Transverse colon (tissue), 4 donors: ENCODE measurements at regions not wholly inside any gene's neighbourhood (a gene's known extent, or its start where the extent isn't known, plus 50 kb on each side); places are given as distances from the start of the nearest gene placed in this dataset.

Experiments
- DNase-seq: peaks from one replicate; pipeline ENCODE4 v3.0.0-alpha.2; 2019
- H3K27ac ChIP-seq, 4 donors: fragments of 200-600 bp; sonication (generic); 2 replicates each; pipeline ENCODE4 v1.5.1; 2016 to 2018; ENCODE audit warnings: inconsistent platforms in 4 of 4
- H3K27me3 ChIP-seq: fragments of 200-600 bp; sonication (generic); 2 replicates; pipeline ENCODE4 v1.5.1; 2017; ENCODE audit warnings: inconsistent platforms
- H3K36me3 ChIP-seq, 4 donors: fragments of 200-600 bp; sonication (generic); 2 replicates each; pipeline ENCODE4 v1.5.1; 2017 to 2019; ENCODE audit warnings: inconsistent platforms in 4 of 4
- H3K4me1 ChIP-seq, 4 donors: fragments of 200-600 bp; sonication (generic); 2 replicates each; pipeline ENCODE4 v1.5.1; 2017 to 2020; ENCODE audit warnings: inconsistent platforms in 4 of 4
- H3K4me3 ChIP-seq, 4 donors: fragments of 200-600 bp; sonication (generic); 1 replicate in 1 of 4; 2 replicates in 3 of 4; pipeline versions ENCODE4 v1.5.1 to v1.6.1; 2017 to 2019; ENCODE audit warnings: inconsistent platforms in 4 of 4
- H3K9me3 ChIP-seq, 2 donors: fragments of 200-600 bp; sonication (generic); 2 replicates each; pipeline ENCODE4 v1.5.1; 2017 to 2019; ENCODE audit warnings: inconsistent platforms in 2 of 2
- CTCF ChIP-seq, 5 experiments: fragments of 200-600 bp in 3 of 5; fragments of 450-650 bp in 2 of 5; sonication (generic) in 3 of 5; IDR thresholded peaks; 1 replicate in 2 of 5; 2 replicates in 3 of 5; pipeline ENCODE4 v1.5.1; 2016 to 2017; ENCODE audit warnings: antibody characterized with exemption in 5 of 5, inconsistent platforms in 3 of 5, mild to moderate bottlenecking in 2 of 5, moderate library complexity in 1 of 5
- EP300 ChIP-seq: sonication (generic); formaldehyde crosslinking; IDR thresholded peaks from one replicate; pipeline ENCODE4 v1.6.1; 2017; ENCODE audit warnings: antibody characterized with exemption, low read depth
- POLR2A ChIP-seq: fragments of 450-650 bp; IDR thresholded peaks from one replicate; pipeline ENCODE4 v1.6.1; 2016; ENCODE audit warnings: antibody characterized with exemption, mild to moderate bottlenecking, moderate library complexity
- POLR2AphosphoS5 ChIP-seq, 3 donors: sonication (generic); formaldehyde crosslinking; IDR thresholded peaks; one replicate each; pipeline ENCODE4 v1.6.1; 2016; ENCODE audit warnings: antibody characterized with exemption in 3 of 3
- WGBS, 2 donors: methylation state at CpG; one replicate each; pipeline ENCODE4 v1.1.5; 2018; ENCODE audit warnings: low coverage in 1 of 2; 5-methylcytosine and 5-hydroxymethylcytosine counted together
- in situ Hi-C, 4 donors: fragments of 200-750 bp; cut with MboI; loops; one replicate each; pipeline versions ENCODE4 v1.15.0 to v1.15.1; 2017; ENCODE audit warnings: low sequenced_read_pairs in 3 of 4, low pct_ligation_motif_present in 1 of 4, low pct_unique_long_range_greater_than_20kb in 1 of 4
- intact Hi-C: fragments of 100-400 bp; cut with DNase I; formaldehyde crosslinking; loops from one replicate; pipeline ENCODE4 v1.15.1; 2023; ENCODE audit warnings: low total_unique reads

GRCh38 chr9:84447305-84447704, 106.7 kb upstream of the SLC28A3 start:
- 62% methylated on average over 2 of the region's 2 CpGs; no CpG with 5 or more reads in 1 of the 2 donors for WGBS, 2 donors
- Histone ChIP-seq H3K4me1 (no peaks in the 10 kb centered on the region), H3K36me3 (no peaks in the 10 kb centered on the region), H3K9me3 (no peaks in the 10 kb centered on the region), H3K27me3 (no peaks in the 10 kb centered on the region), H3K27ac (no peak overlapping the region), H3K4me3 (no peak overlapping the region)
- TF ChIP-seq POLR2A (no peak), CTCF (IDR thresholded peaks at IDR 0.05) (no peak), EP300 (no peak), POLR2AphosphoS5 (IDR thresholded peaks at IDR 0.05) (no peak)
- in situ Hi-C loops (no loop called here), intact Hi-C loops (no loop called here)
- no peak for DNase-seq

DNA sequence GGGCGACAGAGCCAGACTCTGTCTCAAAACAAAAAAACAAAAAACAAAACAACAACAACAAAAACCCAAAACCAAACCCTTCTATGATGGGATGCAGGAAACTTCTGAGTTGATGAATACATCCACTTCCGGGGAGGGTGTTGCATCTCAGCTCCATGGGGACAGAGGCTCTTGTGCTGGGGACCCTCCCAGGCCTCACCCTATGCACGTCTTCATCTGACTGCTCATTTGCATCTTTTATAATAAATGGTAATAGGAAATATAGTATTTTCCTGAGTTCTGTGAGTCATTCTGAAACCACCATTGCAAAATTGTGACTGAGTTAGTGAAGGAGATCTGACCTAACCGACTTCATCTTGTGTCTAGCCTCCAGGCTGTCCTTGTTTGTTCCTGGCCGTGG, 109.5 kb upstream of the SLC28A3 start:
- H3K36me3 ChIP-seq = no peaks in the 10 kb centered on the region
- no peak overlapping the region for H3K27ac ChIP-seq
- 60 to 66% methylated on average over 1 to 5 of the region's 5 CpGs for WGBS, 2 donors
- no peaks in the 10 kb centered on the region for H3K9me3 ChIP-seq
- TF ChIP-seq POLR2AphosphoS5 (IDR thresholded peaks at IDR 0.05) = no peak
- no peak for TF ChIP-seq CTCF (IDR thresholded peaks at IDR 0.05)
- DNase-seq = no peak
- in situ Hi-C loops = no loop called here
- no peaks in the 10 kb centered on the region for H3K27me3 ChIP-seq
- no peaks in the 10 kb centered on the region for H3K4me1 ChIP-seq
- H3K4me3 ChIP-seq = no peak overlapping the region
- intact Hi-C loops = no loop called here

DNA sequence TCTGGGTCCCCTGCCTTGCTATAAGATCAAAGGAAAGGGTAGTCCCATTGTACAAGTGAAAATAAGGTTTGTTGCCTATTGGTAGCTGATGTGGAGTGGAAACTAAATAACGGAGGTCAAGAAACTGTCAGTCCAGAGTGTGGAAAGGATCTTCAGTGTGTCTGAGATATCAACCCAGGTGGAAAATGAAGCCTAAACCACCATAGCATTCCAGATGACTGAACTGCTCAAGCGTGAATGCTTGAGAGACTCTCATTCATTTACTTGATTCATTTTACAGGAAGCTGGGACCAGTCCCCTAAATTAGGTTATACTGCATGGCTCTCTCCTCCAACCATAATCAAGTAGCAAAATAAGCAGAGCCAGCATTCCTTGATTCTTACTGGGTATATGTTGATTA, 116.0 kb upstream of the SLC28A3 start:
- Histone ChIP-seq H3K4me3 (no peak overlapping the region), H3K27me3 (no peaks in the 10 kb centered on the region), H3K4me1 (no peaks in the 10 kb centered on the region), H3K27ac (no peak overlapping the region), H3K9me3 (no peaks in the 10 kb centered on the region), H3K36me3 (no peaks in the 10 kb centered on the region)
- no peak for DNase-seq
- WGBS, 2 donors = 82 to 100% methylated on average over 1 to 2 of the region's 2 CpGs
- intact Hi-C loops (no loop called here), in situ Hi-C loops (no loop called here)
- TF ChIP-seq EP300 = no peak
- TF ChIP-seq POLR2AphosphoS5 (IDR thresholded peaks at IDR 0.05) = no peak
- TF ChIP-seq POLR2A = no peak

DNA sequence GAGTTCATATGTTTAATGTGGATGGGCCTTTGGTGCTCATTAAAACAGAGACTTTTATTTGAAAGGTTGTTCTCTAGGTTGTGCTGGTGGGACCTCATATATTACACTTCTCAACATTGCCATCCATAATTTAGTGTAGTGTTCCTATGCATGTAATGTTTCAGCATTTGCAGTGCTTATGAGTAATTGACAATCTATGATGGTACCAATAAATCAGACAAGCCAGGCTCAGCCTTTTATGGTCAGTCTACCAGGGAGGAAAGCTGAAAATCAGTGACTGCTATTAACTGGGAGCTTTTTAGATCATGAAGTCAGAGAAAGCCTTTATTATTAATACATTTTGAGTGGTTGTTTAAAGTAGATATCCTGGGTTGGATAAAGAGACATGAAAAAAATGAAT, 120.1 kb upstream of the SLC28A3 start:
- TF ChIP-seq POLR2A (no peak), POLR2AphosphoS5 (IDR thresholded peaks at IDR 0.05) (no peak), CTCF (IDR thresholded peaks at IDR 0.05) (no peak), EP300 (no peak)
- Histone ChIP-seq H3K4me1 (no peaks in the 10 kb centered on the region), H3K36me3 (no peaks in the 10 kb centered on the region), H3K27me3 (no peaks in the 10 kb centered on the region), H3K4me3 (no peak overlapping the region), H3K27ac (no peak overlapping the region), H3K9me3 (no peaks in the 10 kb centered on the region)
- intact Hi-C loops = no loop called here
- in situ Hi-C loops = no loop called here
- DNase-seq = no peak

GRCh38 chr9:84463272-84463671, 122.7 kb upstream of the SLC28A3 start:
- 53 to 59% methylated on average over 2 to 3 of the region's 3 CpGs for WGBS, 2 donors
- in situ Hi-C loops (no loop called here), intact Hi-C loops (no loop called here)
- H3K4me1 ChIP-seq = no peaks in the 10 kb centered on the region
- H3K4me3 ChIP-seq = no peak overlapping the region
- no peak for DNase-seq
- TF ChIP-seq POLR2AphosphoS5 (IDR thresholded peaks at IDR 0.05) = no peak
- no peak for TF ChIP-seq POLR2A
- TF ChIP-seq EP300 = no peak
- no peak for TF ChIP-seq CTCF (IDR thresholded peaks at IDR 0.05)
- no peaks in the 10 kb centered on the region for H3K9me3 ChIP-seq
- H3K27me3 ChIP-seq = no peaks in the 10 kb centered on the region
- no peaks in the 10 kb centered on the region for H3K36me3 ChIP-seq
- no peak overlapping the region for H3K27ac ChIP-seq
